Hepatocyte (in vitro differentiated cells): ENCODE measurements at regions not wholly inside any gene's neighbourhood (a gene's known extent, or its start where the extent isn't known, plus 50 kb on each side); places are given as distances from the start of the nearest gene placed in this dataset.

Source experiments
- DNase-seq: peaks from one replicate; pipeline ENCODE4 v3.0.0-alpha.2; 2016; ENCODE audit warnings: low spot score
- H2AFZ ChIP-seq: fragments of 200-600 bp; sonication (generic); 2 replicates; pipeline ENCODE4 v1.6.0; 2016; ENCODE audit warnings: antibody characterized with exemption, mild to moderate bottlenecking
- H3K27ac ChIP-seq: fragments of 200-600 bp; sonication (generic); 2 replicates; pipeline ENCODE4 v1.5.1; 2016; ENCODE audit warnings: mild to moderate bottlenecking
- H3K27me3 ChIP-seq: fragments of 200-600 bp; sonication (generic); 2 replicates; pipeline ENCODE4 v1.6.1; 2016
- H3K36me3 ChIP-seq: fragments of 200-600 bp; sonication (generic); replicated peaks from 2 replicates; pipeline ENCODE4 v1.5.1; 2016; ENCODE audit warnings: low read depth; ENCODE audit not compliant: insufficient read depth
- H3K4me1 ChIP-seq: fragments of 200-600 bp; sonication (generic); 2 replicates; pipeline ENCODE4 v1.5.1; 2016; ENCODE audit warnings: mild to moderate bottlenecking, moderate library complexity; ENCODE audit not compliant: insufficient read depth
- H3K4me2 ChIP-seq: fragments of 200-600 bp; sonication (generic); 2 replicates; pipeline ENCODE4 v1.6.0; 2016
- H3K4me3 ChIP-seq: fragments of 200-600 bp; sonication (generic); 2 replicates; pipeline ENCODE4 v1.5.1; 2016; ENCODE audit warnings: mild to moderate bottlenecking
- H3K79me2 ChIP-seq: fragments of 200-600 bp; sonication (generic); 2 replicates; pipeline ENCODE4 v1.6.0; 2017; ENCODE audit warnings: mild to moderate bottlenecking
- H3K9me2 ChIP-seq: fragments of 200-600 bp; sonication (generic); replicated peaks from 2 replicates; pipeline ENCODE4 v1.6.0; 2017; ENCODE audit warnings: mild to moderate bottlenecking; ENCODE audit not compliant: insufficient read depth
- H3K9me3 ChIP-seq: fragments of 200-600 bp; sonication (generic); 2 replicates; pipeline ENCODE4 v1.5.1; 2016; ENCODE audit warnings: low read depth, mild to moderate bottlenecking
- H4K20me1 ChIP-seq: fragments of 200-600 bp; sonication (generic); 2 replicates; pipeline ENCODE4 v1.6.0; 2016; ENCODE audit warnings: mild to moderate bottlenecking; ENCODE audit not compliant: insufficient read depth, poor library complexity, severe bottlenecking
- EZH2 ChIP-seq: fragments of 200-600 bp; sonication (generic); IDR thresholded peaks from 2 replicates; pipeline ENCODE4 v1.6.1; 2016; ENCODE audit warnings: antibody characterized with exemption, mild to moderate bottlenecking, borderline replicate concordance
- EZH2phosphoT487 ChIP-seq: fragments of 200-600 bp; sonication (generic); IDR thresholded peaks from one replicate; pipeline ENCODE4 v1.6.1; 2018; ENCODE audit warnings: antibody characterized with exemption, mild to moderate bottlenecking, low read depth, moderate library complexity; ENCODE audit not compliant: unreplicated experiment, severe bottlenecking
- WGBS: methylation state at CpG from one replicate; pipeline ENCODE4 v1.1.6; 2016; ENCODE audit warnings: low lambda C conversion rate; ENCODE audit errors: missing lambda C conversion rate; 5-methylcytosine and 5-hydroxymethylcytosine counted together
- TF ChIP-seq, protein P1 (sequence below): fragments of 200-600 bp; sonication (generic); IDR thresholded peaks from 2 replicates; pipeline ENCODE4 v1.5.1; 2016; ENCODE audit warnings: antibody characterized with exemption, mild to moderate bottlenecking; ENCODE audit not compliant: poor library complexity

DNA sequence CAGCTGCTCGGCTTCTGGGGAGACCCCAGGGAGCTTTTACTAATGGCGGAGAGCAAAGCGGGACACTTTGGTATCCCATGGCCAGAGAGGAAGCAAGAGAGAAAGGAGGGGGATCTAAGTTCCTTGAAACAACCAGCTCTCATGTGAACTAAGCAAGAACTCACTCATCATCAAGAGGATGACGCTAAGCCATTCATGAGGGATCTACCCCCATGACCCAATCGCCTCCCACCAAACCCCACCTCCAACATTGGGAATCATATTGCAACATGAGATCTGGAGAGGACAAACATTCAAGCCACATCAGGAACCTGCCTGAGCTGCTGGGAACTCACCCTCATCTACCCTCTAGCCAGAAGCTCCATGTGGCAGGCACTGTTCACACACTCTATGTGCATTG is 372.1 kb upstream of the RUNX1 start:
- WGBS = 99% methylated on average over 5 of the region's 5 CpGs
- Histone ChIP-seq H3K4me1 (no peaks in the 10 kb centered on the region), H4K20me1 (no peaks in the 10 kb centered on the region), H3K27me3 (no peaks in the 10 kb centered on the region), H3K4me2 (no peak overlapping the region), H3K79me2 (no peaks in the 10 kb centered on the region), H2AFZ (no peak overlapping the region), H3K27ac (no peak overlapping the region), H3K9me2 (no peaks in the 10 kb centered on the region), H3K36me3 (no peaks in the 10 kb centered on the region), H3K9me3 (no peaks in the 10 kb centered on the region), H3K4me3 (no peak overlapping the region)
- TF ChIP-seq EZH2phosphoT487 (no peak), EZH2 (no peak)
- TF ChIP-seq, protein P1, sequence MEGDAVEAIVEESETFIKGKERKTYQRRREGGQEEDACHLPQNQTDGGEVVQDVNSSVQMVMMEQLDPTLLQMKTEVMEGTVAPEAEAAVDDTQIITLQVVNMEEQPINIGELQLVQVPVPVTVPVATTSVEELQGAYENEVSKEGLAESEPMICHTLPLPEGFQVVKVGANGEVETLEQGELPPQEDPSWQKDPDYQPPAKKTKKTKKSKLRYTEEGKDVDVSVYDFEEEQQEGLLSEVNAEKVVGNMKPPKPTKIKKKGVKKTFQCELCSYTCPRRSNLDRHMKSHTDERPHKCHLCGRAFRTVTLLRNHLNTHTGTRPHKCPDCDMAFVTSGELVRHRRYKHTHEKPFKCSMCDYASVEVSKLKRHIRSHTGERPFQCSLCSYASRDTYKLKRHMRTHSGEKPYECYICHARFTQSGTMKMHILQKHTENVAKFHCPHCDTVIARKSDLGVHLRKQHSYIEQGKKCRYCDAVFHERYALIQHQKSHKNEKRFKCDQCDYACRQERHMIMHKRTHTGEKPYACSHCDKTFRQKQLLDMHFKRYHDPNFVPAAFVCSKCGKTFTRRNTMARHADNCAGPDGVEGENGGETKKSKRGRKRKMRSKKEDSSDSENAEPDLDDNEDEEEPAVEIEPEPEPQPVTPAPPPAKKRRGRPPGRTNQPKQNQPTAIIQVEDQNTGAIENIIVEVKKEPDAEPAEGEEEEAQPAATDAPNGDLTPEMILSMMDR = no peak
- no peak for DNase-seq

GRCh38 chr21:35420656-35421055 is 371.6 kb upstream of the RUNX1 start:
- Histone ChIP-seq H2AFZ (no peak overlapping the region), H3K9me2 (no peaks in the 10 kb centered on the region), H3K27me3 (no peaks in the 10 kb centered on the region), H3K4me3 (no peak overlapping the region), H3K79me2 (no peaks in the 10 kb centered on the region), H3K9me3 (no peaks in the 10 kb centered on the region), H3K27ac (no peak overlapping the region), H3K4me2 (no peak overlapping the region), H3K36me3 (no peaks in the 10 kb centered on the region), H4K20me1 (no peaks in the 10 kb centered on the region), H3K4me1 (no peaks in the 10 kb centered on the region)
- WGBS = 86% methylated on average over 2 of the region's 2 CpGs
- TF ChIP-seq EZH2 = no peak
- no peak for DNase-seq

DNA sequence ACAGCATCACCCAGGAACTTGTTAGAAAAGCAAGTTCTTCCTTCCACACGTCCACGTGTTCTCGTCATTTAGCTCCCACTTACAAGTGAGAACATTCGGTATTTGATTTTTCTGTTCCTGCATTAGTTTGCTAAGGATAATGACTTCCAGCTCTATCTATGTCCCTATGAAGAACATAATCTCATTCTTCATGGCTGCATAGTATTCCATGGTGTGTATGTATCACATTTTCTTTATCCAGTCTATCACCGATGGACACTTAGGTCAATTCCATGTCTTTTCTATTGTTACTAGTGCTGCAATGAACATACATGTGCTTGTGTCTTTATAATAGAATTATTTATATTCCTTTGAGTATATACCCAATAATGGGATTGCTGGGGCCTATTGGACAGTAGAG is 368.7 kb upstream of the RUNX1 start:
- TF ChIP-seq EZH2phosphoT487 (no peak), EZH2 (no peak)
- TF ChIP-seq, protein P1 = no peak
- WGBS = 96% methylated on average over 5 of the region's 5 CpGs
- Histone ChIP-seq H4K20me1 (no peaks in the 10 kb centered on the region), H3K9me2 (no peaks in the 10 kb centered on the region), H3K79me2 (no peaks in the 10 kb centered on the region), H3K4me3 (no peak overlapping the region), H3K4me1 (peaks cover 5% of the 10 kb centered on the region), H2AFZ (no peak overlapping the region), H3K36me3 (no peaks in the 10 kb centered on the region), H3K4me2 (no peak overlapping the region), H3K27me3 (no peaks in the 10 kb centered on the region), H3K27ac (no peak overlapping the region), H3K9me3 (no peaks in the 10 kb centered on the region)
- no peak for DNase-seq

GRCh38 chr21:35416866-35417489 is 367.9 kb upstream of the RUNX1 start:
- Histone ChIP-seq H3K9me2 (no peaks in the 10 kb centered on the region), H3K27me3 (no peaks in the 10 kb centered on the region), H3K4me1 (peaks cover 5% of the 10 kb centered on the region), H2AFZ (no peak overlapping the region), H3K4me2 (no peak overlapping the region), H4K20me1 (no peaks in the 10 kb centered on the region), H3K4me3 (no peak overlapping the region), H3K36me3 (no peaks in the 10 kb centered on the region), H3K27ac (no peak overlapping the region), H3K79me2 (no peaks in the 10 kb centered on the region), H3K9me3 (no peaks in the 10 kb centered on the region)
- WGBS = 69% methylated on average over 8 of the region's 8 CpGs
- TF ChIP-seq EZH2phosphoT487 = no peak
- TF ChIP-seq, protein P1 = no peak
- no peak for TF ChIP-seq EZH2
- DNase-seq = no peak
